GM18867 (cell line): ENCODE measurements at regions not wholly inside any gene's neighbourhood (a gene's known extent, or its start where the extent isn't known, plus 50 kb on each side); places are given as distances from the start of the nearest gene placed in this dataset.
A peak's percentile ranks its signal among the peaks of the same experiment; 100 is the strongest.

Experiments used
- ATAC-seq: cut with Tn5 transposase; IDR thresholded peaks from one replicate; pipeline ENCODE4 v1.9.1; 2021; ENCODE audit warnings: mild to moderate bottlenecking, moderate library complexity; ENCODE audit not compliant: unreplicated experiment

DNA sequence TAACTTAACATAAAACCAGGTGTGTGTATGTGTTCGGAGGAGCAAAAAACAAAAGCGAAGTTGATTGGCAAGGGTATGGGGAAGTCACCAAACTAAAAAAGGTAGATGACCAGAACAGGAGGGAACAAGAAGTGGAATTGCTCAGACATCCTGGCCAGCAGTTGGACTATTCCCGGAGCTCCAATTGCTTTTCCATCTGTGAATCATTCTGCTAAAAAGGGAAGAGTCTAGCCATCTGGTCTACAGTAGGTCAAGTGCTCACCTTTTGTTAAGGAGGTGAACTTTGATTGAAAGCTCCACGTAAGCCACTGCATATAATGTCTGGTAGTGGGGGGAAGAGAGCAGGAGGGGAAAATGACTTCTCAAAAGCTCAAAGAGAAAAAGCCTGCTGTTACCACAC, 50.0 kb upstream of the BET1 start:
- no peak for ATAC-seq

DNA sequence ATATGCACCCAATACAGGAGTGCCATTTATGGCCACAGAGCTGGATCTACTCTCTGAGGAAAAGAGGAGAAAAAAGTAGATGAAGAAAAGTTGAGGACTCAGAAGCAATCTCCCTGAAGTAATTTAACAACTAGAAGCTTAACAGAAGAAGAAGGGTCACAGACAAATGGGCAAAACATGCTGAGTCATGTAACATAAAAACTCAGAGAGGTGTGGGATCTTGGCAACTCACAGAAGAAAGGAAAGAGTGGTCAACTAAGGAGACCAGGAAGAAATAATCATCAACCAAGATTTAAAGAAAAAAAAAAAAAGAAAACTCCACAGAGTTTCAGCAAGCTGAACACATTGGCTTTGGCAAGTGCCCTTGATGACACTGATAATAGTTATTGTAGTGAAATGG, 51.8 kb upstream of the BET1 start:
- no peak for ATAC-seq

DNA sequence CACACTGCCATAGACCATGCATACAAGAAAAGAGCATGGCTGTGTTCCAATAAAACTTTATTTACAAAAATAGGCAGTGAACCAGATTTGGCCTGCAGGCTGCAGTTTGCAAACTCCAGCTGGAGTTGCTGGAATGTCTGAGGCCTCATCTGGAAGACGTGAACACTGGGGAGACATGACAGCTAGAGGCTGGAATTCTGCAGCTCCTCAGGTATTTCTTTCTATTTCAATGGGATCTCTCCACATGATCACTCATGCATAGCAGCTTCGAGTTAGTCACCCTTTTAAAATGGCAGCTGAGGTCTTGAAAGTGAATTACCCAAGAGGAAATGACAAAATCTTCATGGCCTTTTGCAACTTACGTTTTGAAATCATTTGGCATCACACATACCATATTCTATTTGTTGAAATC, 52.6 kb upstream of the BET1 start:
- ATAC-seq = no peak

DNA sequence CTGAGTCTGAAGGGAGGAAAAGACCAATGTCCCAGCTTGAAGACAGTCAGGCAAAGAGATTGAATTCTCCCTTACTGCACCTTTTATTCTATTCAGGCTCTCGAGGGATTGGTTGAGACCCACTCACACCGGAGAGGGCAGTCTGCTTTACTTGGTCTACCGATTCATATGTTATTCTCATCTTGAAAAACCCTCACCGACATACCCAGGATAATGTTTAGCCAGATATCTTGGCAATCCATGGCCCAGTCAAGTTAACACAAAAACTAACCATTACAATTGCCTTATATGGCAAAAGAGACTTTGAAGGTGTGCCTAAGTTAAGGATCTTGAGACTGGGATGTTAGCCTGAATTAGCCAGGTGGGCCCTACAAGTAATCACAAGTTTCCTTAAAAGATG, 53.8 kb upstream of the BET1 start:
- ATAC-seq = no peak

DNA sequence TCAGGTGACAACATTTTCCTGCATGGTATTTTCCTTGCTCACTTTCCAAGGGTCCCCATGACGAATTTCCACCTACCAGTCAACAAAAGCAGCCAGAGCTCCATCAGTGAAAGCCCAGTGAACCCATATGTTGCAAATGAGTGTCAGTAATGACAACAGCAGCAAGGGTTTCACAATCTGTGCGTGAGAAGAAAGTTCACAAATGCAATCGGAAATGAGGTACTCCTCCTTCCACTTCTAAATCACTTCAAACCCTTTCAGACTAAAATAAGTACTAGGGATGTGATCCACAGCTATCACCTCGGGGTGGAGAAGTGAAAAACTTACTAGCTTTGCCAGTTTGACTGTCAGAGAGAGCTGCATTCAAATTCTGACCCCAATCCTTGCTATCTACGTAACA, 55.6 kb upstream of the BET1 start:
- peak; percentile 86 for ATAC-seq

DNA sequence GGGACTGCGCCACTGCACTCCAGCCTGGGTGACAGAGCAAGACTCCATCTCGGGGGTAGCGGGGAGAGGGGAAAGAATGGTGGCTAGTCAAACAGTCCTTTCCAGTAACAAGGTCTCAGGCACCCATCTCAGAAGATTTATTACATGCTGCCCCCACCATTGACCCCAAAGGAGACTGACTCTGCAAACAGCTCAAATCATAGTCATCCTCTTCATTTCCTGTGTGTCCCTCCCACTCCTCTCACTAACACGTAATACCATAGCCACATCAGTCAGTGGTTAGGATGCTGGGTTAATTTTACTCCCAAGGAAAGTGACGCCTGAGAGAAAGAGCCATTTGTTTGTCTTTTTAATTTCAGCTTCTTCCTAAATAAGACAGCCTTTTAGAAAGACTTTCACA, 56.6 kb upstream of the BET1 start:
- ATAC-seq = peak; percentile 35

DNA sequence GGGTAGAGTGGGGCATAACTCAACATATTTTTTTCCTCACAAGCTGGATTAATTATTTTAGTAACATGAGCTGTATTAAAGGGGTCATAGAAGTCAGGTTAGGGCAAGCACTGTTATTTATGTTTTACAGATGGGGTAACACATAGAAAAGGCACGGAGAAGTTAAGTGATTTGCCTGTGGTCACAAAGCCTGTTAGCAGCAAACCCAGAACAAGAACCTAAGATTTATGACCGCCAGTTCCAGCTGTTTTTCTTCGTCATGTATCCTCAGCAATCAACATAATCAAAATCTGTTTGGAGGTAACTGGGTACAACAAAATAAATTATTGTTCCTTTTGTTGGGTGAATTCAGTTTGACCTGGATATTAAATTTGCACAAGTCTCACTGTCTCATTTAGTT, 57.2 kb upstream of the BET1 start:
- ATAC-seq = peak; percentile 23

DNA sequence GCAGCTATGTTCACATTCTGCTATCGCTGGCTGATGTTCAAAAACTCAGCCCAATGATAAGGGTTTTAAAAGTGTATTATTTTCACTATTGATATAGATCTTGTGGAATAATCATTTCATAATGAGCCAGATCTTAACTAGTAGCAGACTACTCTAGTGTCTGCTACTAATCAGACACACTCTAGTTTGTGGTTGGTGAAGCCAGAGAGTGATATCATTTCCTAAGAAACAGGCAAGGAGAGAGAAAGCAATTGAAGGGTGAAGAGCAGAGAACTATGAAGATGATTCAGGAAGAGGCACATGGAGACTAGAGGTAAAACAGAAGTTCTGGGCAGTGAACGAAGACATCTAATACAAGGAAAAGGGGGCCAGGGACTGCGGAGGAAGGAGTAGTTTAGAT, 58.2 kb upstream of the BET1 start:
- ATAC-seq = no peak

DNA sequence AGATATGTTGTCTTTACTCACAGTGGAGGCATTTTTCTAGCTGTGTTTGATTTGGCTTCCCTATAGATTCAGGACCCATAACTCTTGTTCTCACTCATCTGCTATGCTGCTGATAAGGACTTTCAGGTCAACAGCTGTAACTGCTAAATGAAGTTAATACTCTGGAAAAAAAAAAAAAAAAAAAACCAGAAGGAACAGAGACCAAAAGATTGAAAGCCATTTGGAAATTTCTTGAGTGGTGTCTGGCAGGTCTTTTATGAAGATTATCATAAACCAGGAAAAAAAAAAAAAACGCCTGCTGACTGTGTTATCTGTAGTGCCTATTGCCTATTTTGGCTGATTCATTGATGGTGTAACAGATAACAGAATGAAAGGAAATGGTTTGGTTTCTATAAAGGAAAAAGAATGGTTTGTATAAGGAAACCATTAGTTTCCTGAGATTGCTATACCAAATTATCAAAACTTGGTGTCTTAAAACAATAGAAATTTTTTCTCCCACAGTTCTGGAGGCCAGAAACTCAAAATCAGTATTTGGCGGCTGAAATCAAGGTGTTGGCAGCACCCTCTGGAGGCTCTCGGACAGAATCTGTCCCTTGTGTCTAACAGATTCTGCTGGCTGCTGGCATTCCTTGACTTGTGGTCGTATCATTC, 60.5 kb upstream of the BET1 start:
- ATAC-seq = no peak

DNA sequence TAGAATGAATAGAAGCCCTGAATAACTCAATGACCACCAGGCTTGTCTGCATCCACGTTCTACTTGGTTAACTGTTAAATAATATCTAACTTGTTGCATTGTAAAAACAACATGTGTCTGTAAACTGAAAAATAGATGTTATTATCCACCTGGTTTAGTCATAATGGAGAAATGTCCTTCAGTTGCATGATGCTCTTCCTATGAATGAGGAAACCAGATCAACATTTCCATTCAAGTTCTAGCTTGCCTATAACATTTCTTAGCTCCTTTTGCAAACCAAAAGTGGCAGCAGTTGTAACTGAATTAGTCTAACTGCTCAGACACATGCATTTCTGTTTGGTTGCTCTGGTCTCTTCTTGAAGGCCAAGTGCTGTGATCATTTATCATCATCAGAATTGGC, 62.9 kb upstream of the BET1 start:
- ATAC-seq = no peak

DNA sequence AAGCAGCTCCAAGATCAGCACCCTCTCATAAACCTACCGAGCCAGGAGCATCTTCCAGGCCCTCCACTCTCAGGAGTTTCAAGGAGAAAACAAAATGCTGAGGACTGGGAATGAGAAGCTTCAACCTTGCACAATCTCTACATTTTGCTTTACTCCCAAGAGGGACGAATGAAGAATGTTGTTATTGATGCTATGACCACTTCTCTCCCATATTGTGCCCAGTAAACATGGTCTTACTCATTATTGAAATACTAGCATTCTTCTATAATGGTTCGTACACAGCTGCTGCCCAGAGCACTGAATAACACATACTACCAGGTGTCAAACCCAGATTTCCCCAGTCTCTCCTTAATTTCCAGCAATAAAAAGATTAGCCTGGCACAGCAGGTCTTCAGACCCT, 63.4 kb upstream of the BET1 start:
- no peak for ATAC-seq

DNA sequence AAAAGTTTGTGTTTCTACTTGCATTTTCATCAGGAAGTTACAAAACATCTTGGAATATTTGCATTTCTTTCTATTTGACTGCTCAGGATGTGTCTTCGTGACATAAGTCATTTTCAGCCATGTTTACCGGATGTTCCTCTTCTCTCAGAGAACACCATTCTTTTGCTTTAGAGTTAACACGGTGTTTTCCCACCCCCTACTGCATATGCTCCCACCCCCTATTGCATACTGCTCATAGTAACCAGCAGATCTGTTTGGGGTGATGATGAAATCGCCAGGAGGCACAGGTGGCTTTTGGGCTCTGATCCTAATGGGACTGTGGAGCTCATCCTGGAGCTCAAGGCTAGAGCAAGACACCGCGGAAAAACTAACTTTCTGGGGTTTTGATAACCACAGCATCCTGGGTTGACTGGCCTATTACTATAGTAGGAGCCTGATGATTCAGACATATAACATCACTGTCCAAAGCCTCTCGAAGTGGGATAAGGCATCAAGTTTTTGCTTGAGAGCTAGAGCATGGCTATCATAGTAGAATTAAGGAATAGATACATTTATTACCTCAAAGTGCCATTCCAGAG, 65.1 kb upstream of the BET1 start:
- ATAC-seq = peak; percentile 77

DNA sequence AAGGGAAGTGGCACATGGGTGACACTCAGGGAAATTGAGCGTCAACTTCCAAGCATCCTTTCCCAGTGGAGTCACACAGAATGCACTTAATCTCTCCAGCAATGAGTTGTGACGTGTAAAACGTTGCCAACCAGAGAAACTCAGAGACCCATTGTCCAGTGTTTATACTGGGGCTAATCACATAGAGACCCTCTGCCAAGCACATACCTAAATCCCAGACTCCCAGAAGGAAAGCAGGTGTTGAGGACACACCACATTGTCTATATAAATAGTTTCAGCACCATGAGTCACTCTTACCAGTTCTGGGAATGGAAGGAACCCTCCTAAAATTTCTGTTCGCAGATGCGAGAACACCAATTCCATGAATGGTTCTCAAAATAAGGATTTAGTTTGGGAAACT, 76.4 kb upstream of the BET1 start:
- no peak for ATAC-seq

DNA sequence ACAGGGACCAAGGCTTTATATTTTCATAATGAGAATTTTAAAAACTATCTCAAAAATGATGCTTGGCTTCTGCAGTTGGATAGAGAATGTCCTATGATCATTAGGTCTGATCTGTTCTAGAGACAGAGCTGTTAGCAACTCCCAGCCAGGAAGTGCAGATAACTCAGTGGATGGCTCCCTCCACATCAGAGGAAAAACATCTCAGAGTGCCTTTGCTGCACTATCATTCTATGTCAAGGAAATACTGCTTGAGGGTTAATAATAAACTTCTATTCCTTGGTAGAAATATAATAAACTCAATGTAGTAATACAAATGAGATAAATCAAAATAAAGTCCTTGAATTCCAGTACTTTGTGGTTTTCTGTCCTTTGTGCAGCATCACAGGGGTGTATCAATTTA, 78.0 kb upstream of the BET1 start:
- no peak for ATAC-seq

DNA sequence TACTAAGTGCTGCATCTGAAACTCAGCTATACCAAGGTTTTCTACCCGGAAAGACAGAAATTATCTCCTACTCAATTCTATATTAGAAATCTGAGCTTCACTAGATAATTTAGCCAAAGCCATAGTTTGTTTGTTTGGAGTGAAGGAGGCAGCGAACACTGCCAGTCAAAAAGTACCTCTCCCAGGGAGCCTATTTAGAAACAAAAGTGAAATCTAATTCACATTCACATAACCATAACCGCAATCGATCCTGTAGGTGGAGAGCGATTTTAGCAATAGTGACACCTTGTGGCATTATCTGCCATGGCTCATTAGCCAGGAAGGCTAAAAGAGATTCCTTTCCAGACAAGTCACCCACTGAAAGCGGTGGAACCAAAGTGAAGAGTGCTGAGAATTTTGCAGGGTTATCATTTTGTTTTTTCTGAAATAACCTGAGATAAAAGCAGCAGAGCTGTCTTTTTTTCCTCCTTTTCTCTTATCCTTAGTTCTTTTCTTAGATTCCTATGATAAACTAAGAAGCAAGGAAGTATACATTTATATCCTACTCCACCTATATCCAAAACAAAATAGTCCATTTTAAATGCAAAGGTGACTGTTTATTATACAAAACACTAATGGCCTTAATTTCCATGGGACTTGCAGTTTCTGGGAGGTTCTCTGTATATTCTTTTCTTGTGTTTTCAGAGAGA, 83.7 kb upstream of the BET1 start:
- peak; percentile 98 for ATAC-seq

DNA sequence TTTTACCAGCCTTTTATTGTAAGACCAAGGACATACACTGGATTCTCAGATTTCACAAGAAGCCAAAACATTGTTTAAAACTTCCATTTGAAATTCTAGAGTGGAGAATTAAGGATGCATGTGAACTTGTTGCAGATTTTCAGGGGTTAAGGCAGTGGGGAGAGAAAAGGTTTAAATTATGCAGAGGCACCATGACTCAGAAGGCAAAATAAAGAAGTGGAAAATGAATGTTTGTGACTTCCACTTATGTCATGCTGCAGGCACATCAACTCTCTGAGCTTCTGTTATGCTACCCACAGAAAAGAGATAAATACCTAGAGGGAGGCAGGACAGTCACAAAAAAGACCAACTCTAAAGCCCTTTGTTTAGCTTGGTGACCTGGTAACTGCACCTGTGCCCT, 84.4 kb upstream of the BET1 start:
- ATAC-seq = no peak

DNA sequence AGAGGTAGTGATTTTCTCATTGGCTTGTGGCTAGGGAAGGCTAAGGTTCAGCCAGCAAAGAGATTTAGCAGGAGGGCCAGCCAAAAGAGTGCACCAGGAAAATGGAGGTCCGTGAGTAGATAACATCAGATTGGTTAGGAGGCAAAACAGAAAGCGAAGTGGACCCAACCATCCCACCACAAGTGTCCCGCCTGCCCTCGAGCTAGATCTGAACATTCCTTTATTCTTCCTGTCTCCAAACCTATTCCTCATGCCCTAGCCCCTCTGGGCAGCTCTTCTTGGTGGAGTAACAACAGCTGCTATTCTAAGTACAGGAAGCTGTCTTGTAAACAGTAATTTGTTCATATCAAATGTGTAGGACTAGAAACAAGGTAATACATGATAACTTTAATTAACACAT, 85.7 kb upstream of the BET1 start:
- no peak for ATAC-seq

DNA sequence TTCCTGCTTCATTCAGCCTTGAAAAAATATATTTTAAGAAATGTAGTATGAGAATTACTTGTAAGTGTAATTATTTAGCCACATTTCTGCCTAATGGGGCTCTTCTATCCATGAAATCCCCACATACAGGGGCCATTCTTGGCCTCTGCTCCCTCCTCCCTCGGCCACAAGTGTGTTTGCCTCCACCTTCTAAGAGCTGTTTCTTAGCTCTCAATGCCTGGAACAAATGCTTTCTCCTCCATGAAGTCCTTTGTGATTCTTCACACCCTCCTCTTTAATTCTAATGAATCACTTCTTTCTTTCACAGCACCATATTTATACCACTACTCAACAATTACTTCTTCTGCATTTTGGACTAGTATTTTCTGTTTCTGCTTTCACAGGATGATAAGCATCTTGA, 88.8 kb upstream of the BET1 start:
- no peak for ATAC-seq

DNA sequence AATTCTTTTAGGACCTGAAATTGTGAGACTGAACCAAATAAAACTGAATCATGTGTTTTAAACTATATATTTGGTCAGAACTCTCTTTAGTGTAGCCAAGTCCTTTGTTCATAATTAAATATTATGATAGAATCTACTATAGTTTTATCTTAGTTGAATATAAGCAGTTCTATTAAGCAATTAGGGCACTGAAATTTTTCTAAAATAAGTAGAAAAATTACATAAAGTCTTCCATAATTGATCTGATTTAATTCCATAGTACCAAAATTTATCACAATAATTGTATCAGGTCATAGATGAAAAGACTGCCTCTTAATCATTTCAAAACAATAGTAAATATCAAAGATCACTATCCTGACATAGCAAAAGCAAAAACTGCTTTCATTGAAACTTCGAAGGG, 90.1 kb upstream of the BET1 start:
- ATAC-seq = no peak

DNA sequence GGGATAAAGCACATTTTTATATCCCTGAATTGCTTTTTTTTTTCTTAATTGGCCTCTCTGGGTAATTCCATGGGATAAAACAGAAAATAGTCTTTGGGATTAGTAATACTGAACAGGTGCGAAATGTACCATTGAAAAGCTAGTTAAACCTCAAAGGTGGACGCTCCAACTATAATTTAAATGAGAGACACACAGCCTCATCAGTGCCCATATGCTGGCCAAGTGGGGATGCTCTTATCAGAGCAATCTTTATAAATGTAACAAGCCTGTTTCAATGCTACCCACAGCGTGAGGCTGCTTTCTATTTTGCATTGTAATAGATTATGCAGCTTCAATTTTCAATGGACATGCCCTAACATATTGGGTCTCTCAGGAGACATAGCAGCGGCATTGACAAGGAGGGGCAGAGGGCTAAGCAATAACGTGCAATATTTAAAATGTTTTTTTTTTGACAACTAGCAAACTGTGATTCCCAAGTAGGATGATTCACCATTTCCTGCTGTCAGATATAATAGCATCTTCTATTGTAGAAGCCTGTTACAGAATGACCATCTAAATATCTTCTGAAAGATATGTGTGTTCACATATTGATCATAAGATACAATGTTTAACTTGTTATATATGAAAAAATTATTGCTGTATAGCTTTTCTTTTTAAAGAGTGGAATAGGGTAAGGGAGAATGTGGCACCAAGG, 91.3 kb upstream of the BET1 start:
- ATAC-seq = no peak

DNA sequence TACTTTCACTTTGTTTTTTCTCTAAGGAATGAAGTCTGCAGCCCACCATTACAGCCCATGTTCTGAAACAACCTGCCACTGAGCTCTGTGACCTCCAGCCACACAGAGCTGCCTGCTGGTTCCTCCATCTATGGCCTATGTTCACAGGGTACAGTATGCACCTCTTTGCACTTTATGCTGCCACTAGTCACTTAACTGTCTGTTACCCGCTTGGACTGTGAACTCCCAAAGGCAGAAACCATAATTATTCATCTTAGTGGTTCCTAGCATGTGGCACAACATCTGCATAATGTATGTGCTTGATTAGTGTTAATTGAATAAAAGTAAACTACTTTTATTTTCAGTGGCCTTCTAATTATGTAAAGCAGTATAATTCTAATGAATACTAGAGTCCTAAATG, 95.5 kb upstream of the BET1 start:
- no peak for ATAC-seq

DNA sequence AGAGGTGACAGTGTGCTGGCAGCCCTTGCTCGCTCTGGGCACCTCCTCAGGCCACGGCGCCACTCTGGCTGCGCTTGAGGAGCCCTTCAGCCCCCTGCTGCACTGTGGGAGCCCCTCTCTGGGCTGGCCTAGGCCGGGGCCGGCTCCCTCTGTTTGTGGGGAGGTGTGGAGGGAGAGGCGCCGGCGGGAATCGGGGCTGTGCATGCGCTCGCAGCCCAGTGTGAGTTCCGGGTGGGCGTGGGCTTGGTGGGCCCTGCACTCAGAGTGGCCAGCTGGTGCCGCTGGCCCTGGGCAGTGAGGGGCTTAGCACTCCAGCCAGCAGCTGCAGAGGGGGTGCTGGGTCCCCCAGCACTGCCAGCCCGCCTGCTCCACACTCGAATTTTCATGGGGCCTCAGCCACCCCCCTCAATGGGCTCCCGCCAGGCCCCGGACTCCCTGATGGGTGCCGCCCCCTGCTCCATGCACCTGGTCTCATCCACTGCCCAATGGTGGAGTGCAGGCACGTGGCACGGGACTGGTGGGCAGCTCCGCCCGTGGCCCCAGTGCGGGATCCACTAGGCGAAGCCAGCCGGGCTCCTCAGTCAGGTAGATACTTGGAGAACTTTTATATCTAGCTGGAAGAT, 96.7 kb upstream of the BET1 start:
- ATAC-seq = no peak
